ENCODE measurements at regions not wholly inside any gene's neighbourhood (a gene's known extent, or its start where the extent isn't known, plus 50 kb on each side); places are given as distances from the start of the nearest gene placed in this dataset.
"Not testable (repeated sequence)": the region's sequence is repeated elsewhere in the genome, so short reads cannot be mapped to it uniquely, and the experiment has no call there.

GRCh38 chr6:90457867-90458259 lies 129.0 kb downstream of the MAP3K7 start:
- H2AFZ ChIP-seq, result no peak overlapping the region
- H3K4me1 ChIP-seq (replicated peaks; ENCODE audit: insufficient read depth), result peaks cover 8% of the 10 kb centered on the region
- no peaks in the 10 kb centered on the region for H4K20me1 ChIP-seq (ENCODE audit: insufficient read depth)
- H3K4me2 ChIP-seq, result no peak overlapping the region
- no peak overlapping the region for H3K4me3 ChIP-seq
- intact Hi-C loops (cut with micrococcal nuclease; ENCODE audit: unreplicated experiment), result loop anchor here (2.0 kb wide), 1 partner anchor 47 kb away; no protein-coding TSS in a partner anchor
- CTCF ChIA-PET, result no interaction called here
- no peaks in the 10 kb centered on the region for H3K36me3 ChIP-seq (ENCODE audit: low read depth)
- H3F3A ChIP-seq (ENCODE audit: insufficient read depth, low read depth), result no peaks in the 10 kb centered on the region
- no peak for DNase-seq
- H3K27me3 ChIP-seq (ENCODE audit: insufficient read depth, low read depth), result no peaks in the 10 kb centered on the region
- no TSS peak for BruUV-seq (replicated peaks)
- POLR2A ChIA-PET (ENCODE audit: unreplicated experiment), result no interaction called here
- no peak overlapping the region for H3K27ac ChIP-seq
- no peaks in the 10 kb centered on the region for H3K9me2 ChIP-seq (ENCODE audit: insufficient read depth)
- no peaks in the 10 kb centered on the region for H3K9me3 ChIP-seq (ENCODE audit: insufficient read depth, low read depth)
- TF ChIP-seq CTCF (conservative IDR thresholded peaks at IDR 0.05) (no peak), EZH2 (IDR thresholded peaks at IDR 0.05; ENCODE audit: low read depth) (no peak)
- no peaks in the 10 kb centered on the region for H3K79me2 ChIP-seq (ENCODE audit: low read depth)

- H3K9me3 ChIP-seq (ENCODE audit: insufficient read depth, low read depth), result not testable (repeated sequence)
Measured at GRCh38 chr6:90456997-90457866, 129.6 kb downstream of the MAP3K7 start.

GRCh38 chr6:90456001-90456400 lies 130.9 kb downstream of the MAP3K7 start:
- no peak for TF ChIP-seq EZH2 (IDR thresholded peaks at IDR 0.05; ENCODE audit: low read depth)
- TF ChIP-seq CTCF (conservative IDR thresholded peaks at IDR 0.05), result no peak
- CTCF ChIA-PET, result interaction anchor here (0.6 kb wide), 1 partner anchor 88 kb away, joined by 5 read pairs; no protein-coding TSS in a partner anchor

More at GRCh38 chr6:90456997-90457866, 129.6 kb downstream of the MAP3K7 start:
- H4K20me1 ChIP-seq (ENCODE audit: insufficient read depth); H3F3A ChIP-seq (ENCODE audit: insufficient read depth, low read depth); H2AFZ ChIP-seq; POLR2A ChIA-PET (ENCODE audit: unreplicated experiment); H3K4me2 ChIP-seq; intact Hi-C loops (cut with micrococcal nuclease; ENCODE audit: unreplicated experiment); H3K79me2 ChIP-seq (ENCODE audit: low read depth); H3K9me2 ChIP-seq (ENCODE audit: insufficient read depth); BruUV-seq (replicated peaks); H3K27me3 ChIP-seq (ENCODE audit: insufficient read depth, low read depth); H3K36me3 ChIP-seq (ENCODE audit: low read depth); H3K4me1 ChIP-seq (replicated peaks; ENCODE audit: insufficient read depth); H3K27ac ChIP-seq; DNase-seq; H3K4me3 ChIP-seq: not testable (repeated sequence)
- CTCF ChIA-PET, result interaction anchor here (0.6 kb wide), 1 partner anchor 102 kb away, joined by 9 read pairs; no protein-coding TSS in a partner anchor

More at GRCh38 chr6:90456001-90456400, 130.9 kb downstream of the MAP3K7 start:
- no peak for DNase-seq
- H3K27ac ChIP-seq, result no peak overlapping the region
- H3F3A ChIP-seq (ENCODE audit: insufficient read depth, low read depth), result no peaks in the 10 kb centered on the region
- H3K36me3 ChIP-seq (ENCODE audit: low read depth), result no peaks in the 10 kb centered on the region
- intact Hi-C loops (cut with micrococcal nuclease; ENCODE audit: unreplicated experiment), result no loop called here
- no peak overlapping the region for H3K4me2 ChIP-seq
- POLR2A ChIA-PET (ENCODE audit: unreplicated experiment), result interaction anchor here (0.6 kb wide), 1 partner anchor 84 kb away, joined by 6 read pairs; no protein-coding TSS in a partner anchor
- no peaks in the 10 kb centered on the region for H3K9me2 ChIP-seq (ENCODE audit: insufficient read depth)
- no peak overlapping the region for H2AFZ ChIP-seq
- no peak overlapping the region for H3K4me3 ChIP-seq
- H3K9me3 ChIP-seq (ENCODE audit: insufficient read depth, low read depth), result no peaks in the 10 kb centered on the region
- H3K79me2 ChIP-seq (ENCODE audit: low read depth), result no peaks in the 10 kb centered on the region
- no TSS peak for BruUV-seq (replicated peaks)
- no peaks in the 10 kb centered on the region for H3K27me3 ChIP-seq (ENCODE audit: insufficient read depth, low read depth)
- H4K20me1 ChIP-seq (ENCODE audit: insufficient read depth), result no peaks in the 10 kb centered on the region
- H3K4me1 ChIP-seq (replicated peaks; ENCODE audit: insufficient read depth), result peaks cover 8% of the 10 kb centered on the region

Measured in PC-9 (cell line).